ENCODE measurements at regions not wholly inside any gene's neighbourhood (a gene's known extent, or its start where the extent isn't known, plus 50 kb on each side); places are given as distances from the start of the nearest gene placed in this dataset.
A peak's percentile ranks its signal among the peaks of the same experiment; 100 is the strongest.

GRCh38 chr4:133996431-133997121 is 205.0 kb downstream of the PABPC4L start:
- DNase-seq (ENCODE audit: low read depth, low spot score) = no peak
- in situ Hi-C loops (cut with HindIII; ENCODE audit: low sequenced_read_pairs) = no loop called here
- no peak for TF ChIP-seq CTCF (IDR thresholded peaks at IDR 0.05; ENCODE audit: low read depth, low read length)
- H3K4me3 ChIP-seq (ENCODE audit: low read depth, low read length) = no peak overlapping the region

- no peak for TF ChIP-seq CTCF (IDR thresholded peaks at IDR 0.05; ENCODE audit: low read depth, low read length)
- in situ Hi-C loops (cut with HindIII; ENCODE audit: low sequenced_read_pairs) = no loop called here
- DNase-seq (ENCODE audit: low read depth, low spot score) = no peak
Measured at GRCh38 chr4:133995243-133995960, 206.2 kb downstream of the PABPC4L start.

GRCh38 chr4:133982533-133983224 is 218.9 kb downstream of the PABPC4L start:
- DNase-seq (ENCODE audit: low read depth, low spot score) = peak; percentile 32
- TF ChIP-seq CTCF (IDR thresholded peaks at IDR 0.05; ENCODE audit: low read depth, low read length) = no peak
- no peak overlapping the region for H3K4me3 ChIP-seq (ENCODE audit: low read depth, low read length)
- in situ Hi-C loops (cut with HindIII; ENCODE audit: low sequenced_read_pairs) = no loop called here

More at GRCh38 chr4:133995243-133995960, 206.2 kb downstream of the PABPC4L start:
- H3K4me3 ChIP-seq (ENCODE audit: low read depth, low read length) = no peak overlapping the region

GRCh38 chr4:133981327-133981726 is 220.3 kb downstream of the PABPC4L start:
- H3K4me3 ChIP-seq (ENCODE audit: low read depth, low read length) = no peak overlapping the region
- in situ Hi-C loops (cut with HindIII; ENCODE audit: low sequenced_read_pairs) = no loop called here
- TF ChIP-seq CTCF (IDR thresholded peaks at IDR 0.05; ENCODE audit: low read depth, low read length) = no peak
- DNase-seq (ENCODE audit: low read depth, low spot score) = no peak

- no peak for TF ChIP-seq CTCF (IDR thresholded peaks at IDR 0.05; ENCODE audit: low read depth, low read length)
- no peak for DNase-seq (ENCODE audit: low read depth, low spot score)
- no peak overlapping the region for H3K4me3 ChIP-seq (ENCODE audit: low read depth, low read length)
- in situ Hi-C loops (cut with HindIII; ENCODE audit: low sequenced_read_pairs) = no loop called here
Measured at GRCh38 chr4:133972586-133972985, 229.0 kb downstream of the PABPC4L start.

- in situ Hi-C loops (cut with HindIII; ENCODE audit: low sequenced_read_pairs) = no loop called here
- no peak overlapping the region for H3K4me3 ChIP-seq (ENCODE audit: low read depth, low read length)
- no peak for TF ChIP-seq CTCF (IDR thresholded peaks at IDR 0.05; ENCODE audit: low read depth, low read length)
- peak; percentile 68 for DNase-seq (ENCODE audit: low read depth, low spot score)
Measured at GRCh38 chr4:133969202-133969848, 232.3 kb downstream of the PABPC4L start.

Data from astrocyte of the spinal cord (primary cell).